DND-41 (cell line): ENCODE measurements at regions not wholly inside any gene's neighbourhood (a gene's known extent, or its start where the extent isn't known, plus 50 kb on each side); places are given as distances from the start of the nearest gene placed in this dataset.

ENCODE experiments used
- CTCF ChIP-seq: IDR thresholded peaks from 2 replicates; pipeline ENCODE4 v1.5.1; 2012; ENCODE audit warnings: borderline replicate concordance, low read length, moderate library complexity, mild to moderate bottlenecking; ENCODE audit not compliant: poor library complexity, severe bottlenecking; ENCODE audit errors: extremely low read depth
- EZH2 ChIP-seq: IDR thresholded peaks from 3 replicates; pipeline ENCODE4 v1.6.1; 2012; ENCODE audit warnings: borderline replicate concordance, low read depth, mild to moderate bottlenecking, moderate library complexity, low read length, inconsistent platforms; ENCODE audit not compliant: severe bottlenecking

GRCh38 chr20:33915726-33916331 lies 77.9 kb upstream of the RALY start:
- TF ChIP-seq CTCF = peak; percentile 84
- no peak for TF ChIP-seq EZH2
